GM12892 (cell line): ENCODE measurements at regions not wholly inside any gene's neighbourhood (a gene's known extent, or its start where the extent isn't known, plus 50 kb on each side); places are given as distances from the start of the nearest gene placed in this dataset.

Experiments used
- POLR2A ChIP-seq: IDR thresholded peaks from 2 replicates; pipeline ENCODE4 v1.6.1; 2011; ENCODE audit warnings: low read depth, low read length, control low read depth
- POLR2AphosphoS5 ChIP-seq: IDR thresholded peaks from 2 replicates; pipeline ENCODE4 v1.6.1; 2011; ENCODE audit warnings: low read depth, low read length, control low read depth
- TAF1 ChIP-seq: IDR thresholded peaks from 2 replicates; pipeline ENCODE4 v1.6.1; 2011; ENCODE audit warnings: low read depth, mild to moderate bottlenecking, control low read depth, low read length, borderline replicate concordance

GRCh38 chr17:77372444-77373298, 231.9 kb downstream of the SEC14L1 start:
- TF ChIP-seq POLR2AphosphoS5, result no peak
- no peak for TF ChIP-seq TAF1
- TF ChIP-seq POLR2A, result no peak
